ENCODE measurements at regions not wholly inside any gene's neighbourhood (a gene's known extent, or its start where the extent isn't known, plus 50 kb on each side); places are given as distances from the start of the nearest gene placed in this dataset.
A peak's percentile ranks its signal among the peaks of the same experiment; 100 is the strongest.

- peak overlapping the region; percentile 87 for H3K27ac Mint-ChIP-seq (ENCODE audit: unreplicated experiment)
- H3K27me3 Mint-ChIP-seq (ENCODE audit: unreplicated experiment), result no peaks in the 10 kb centered on the region
- no peak for DNase-seq (ENCODE audit: extremely low spot score, unreplicated experiment)
- H3K9me3 Mint-ChIP-seq (ENCODE audit: unreplicated experiment), result no peaks in the 10 kb centered on the region
- peak overlapping the region; percentile 38 for H3K4me3 Mint-ChIP-seq (ENCODE audit: unreplicated experiment)
- H3K4me1 Mint-ChIP-seq (ENCODE audit: unreplicated experiment), result peaks cover 38% of the 10 kb centered on the region
- H3K36me3 Mint-ChIP-seq (ENCODE audit: unreplicated experiment), result no peaks in the 10 kb centered on the region
- no peak for TF ChIP-seq CTCF (IDR thresholded peaks at IDR 0.05)
Measured at GRCh38 chr6:124882579-124883393, 79.5 kb upstream of the RNF217 start.

- Mint-ChIP-seq H3K36me3 (ENCODE audit: unreplicated experiment) (no peaks in the 10 kb centered on the region), H3K4me3 (ENCODE audit: unreplicated experiment) (no peak overlapping the region), H3K4me1 (ENCODE audit: unreplicated experiment) (peaks cover 55% of the 10 kb centered on the region), H3K9me3 (ENCODE audit: unreplicated experiment) (no peaks in the 10 kb centered on the region), H3K27ac (ENCODE audit: unreplicated experiment) (no peak overlapping the region), H3K27me3 (ENCODE audit: unreplicated experiment) (no peaks in the 10 kb centered on the region)
- no peak for TF ChIP-seq CTCF (IDR thresholded peaks at IDR 0.05)
- DNase-seq (ENCODE audit: extremely low spot score, unreplicated experiment), result no peak
Measured at GRCh38 chr6:124885171-124885570, 77.1 kb upstream of the RNF217 start.

GRCh38 chr6:124887872-124888580 is 74.2 kb upstream of the RNF217 start:
- Mint-ChIP-seq H3K4me3 (ENCODE audit: unreplicated experiment) (no peak overlapping the region), H3K36me3 (ENCODE audit: unreplicated experiment) (no peaks in the 10 kb centered on the region)
- no peak for DNase-seq (ENCODE audit: extremely low spot score, unreplicated experiment)

GRCh38 chr6:124888581-124889371 is 73.5 kb upstream of the RNF217 start:
- H3K27ac Mint-ChIP-seq (ENCODE audit: unreplicated experiment), result peak overlapping the region; percentile 79
- no peak for TF ChIP-seq CTCF (IDR thresholded peaks at IDR 0.05)
- H3K4me1 Mint-ChIP-seq (ENCODE audit: unreplicated experiment), result peaks cover 26% of the 10 kb centered on the region
- H3K4me3 Mint-ChIP-seq (ENCODE audit: unreplicated experiment), result peak overlapping the region; percentile 69
- H3K9me3 Mint-ChIP-seq (ENCODE audit: unreplicated experiment), result no peaks in the 10 kb centered on the region
- no peak for DNase-seq (ENCODE audit: extremely low spot score, unreplicated experiment)
- H3K27me3 Mint-ChIP-seq (ENCODE audit: unreplicated experiment), result no peaks in the 10 kb centered on the region
- no peaks in the 10 kb centered on the region for H3K36me3 Mint-ChIP-seq (ENCODE audit: unreplicated experiment)

More at GRCh38 chr6:124887872-124888580, 74.2 kb upstream of the RNF217 start:
- Mint-ChIP-seq H3K27ac (ENCODE audit: unreplicated experiment) (peak overlapping the region; percentile 79), H3K4me1 (ENCODE audit: unreplicated experiment) (peaks cover 32% of the 10 kb centered on the region), H3K9me3 (ENCODE audit: unreplicated experiment) (no peaks in the 10 kb centered on the region), H3K27me3 (ENCODE audit: unreplicated experiment) (no peaks in the 10 kb centered on the region)
- no peak for TF ChIP-seq CTCF (IDR thresholded peaks at IDR 0.05)
